ENCODE measurements at regions not wholly inside any gene's neighbourhood (a gene's known extent, or its start where the extent isn't known, plus 50 kb on each side); places are given as distances from the start of the nearest gene placed in this dataset.
"Not testable (repeated sequence)": the region's sequence is repeated elsewhere in the genome, so short reads cannot be mapped to it uniquely, and the experiment has no call there.

DNA sequence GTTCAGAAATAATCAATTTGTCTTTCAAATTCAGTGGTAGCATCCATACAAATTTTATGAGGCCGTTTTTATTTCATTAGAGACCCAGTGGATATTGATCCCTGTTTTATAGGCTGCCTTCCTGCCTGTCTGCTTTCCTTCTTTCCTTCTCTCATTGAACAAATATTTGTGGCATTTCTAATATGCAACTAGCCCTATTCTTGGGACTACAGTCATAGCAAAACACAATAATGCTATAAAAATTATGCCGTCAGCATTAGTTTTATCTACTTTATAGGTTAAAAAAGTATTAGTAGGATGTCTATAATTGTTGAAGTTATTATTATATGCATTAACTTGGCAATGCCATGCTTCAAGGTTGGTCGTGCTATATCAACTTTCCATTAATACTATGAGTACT, 2037.8 kb upstream of the LRRTM1 start:
- TF ChIP-seq, protein P1, sequence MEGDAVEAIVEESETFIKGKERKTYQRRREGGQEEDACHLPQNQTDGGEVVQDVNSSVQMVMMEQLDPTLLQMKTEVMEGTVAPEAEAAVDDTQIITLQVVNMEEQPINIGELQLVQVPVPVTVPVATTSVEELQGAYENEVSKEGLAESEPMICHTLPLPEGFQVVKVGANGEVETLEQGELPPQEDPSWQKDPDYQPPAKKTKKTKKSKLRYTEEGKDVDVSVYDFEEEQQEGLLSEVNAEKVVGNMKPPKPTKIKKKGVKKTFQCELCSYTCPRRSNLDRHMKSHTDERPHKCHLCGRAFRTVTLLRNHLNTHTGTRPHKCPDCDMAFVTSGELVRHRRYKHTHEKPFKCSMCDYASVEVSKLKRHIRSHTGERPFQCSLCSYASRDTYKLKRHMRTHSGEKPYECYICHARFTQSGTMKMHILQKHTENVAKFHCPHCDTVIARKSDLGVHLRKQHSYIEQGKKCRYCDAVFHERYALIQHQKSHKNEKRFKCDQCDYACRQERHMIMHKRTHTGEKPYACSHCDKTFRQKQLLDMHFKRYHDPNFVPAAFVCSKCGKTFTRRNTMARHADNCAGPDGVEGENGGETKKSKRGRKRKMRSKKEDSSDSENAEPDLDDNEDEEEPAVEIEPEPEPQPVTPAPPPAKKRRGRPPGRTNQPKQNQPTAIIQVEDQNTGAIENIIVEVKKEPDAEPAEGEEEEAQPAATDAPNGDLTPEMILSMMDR (IDR thresholded peaks at IDR 0.05) = no peak
- no peak overlapping the region for H3K27ac ChIP-seq
- H3K4me3 ChIP-seq = no peak overlapping the region
- DNase-seq (ENCODE audit: low spot score) = no peak

DNA sequence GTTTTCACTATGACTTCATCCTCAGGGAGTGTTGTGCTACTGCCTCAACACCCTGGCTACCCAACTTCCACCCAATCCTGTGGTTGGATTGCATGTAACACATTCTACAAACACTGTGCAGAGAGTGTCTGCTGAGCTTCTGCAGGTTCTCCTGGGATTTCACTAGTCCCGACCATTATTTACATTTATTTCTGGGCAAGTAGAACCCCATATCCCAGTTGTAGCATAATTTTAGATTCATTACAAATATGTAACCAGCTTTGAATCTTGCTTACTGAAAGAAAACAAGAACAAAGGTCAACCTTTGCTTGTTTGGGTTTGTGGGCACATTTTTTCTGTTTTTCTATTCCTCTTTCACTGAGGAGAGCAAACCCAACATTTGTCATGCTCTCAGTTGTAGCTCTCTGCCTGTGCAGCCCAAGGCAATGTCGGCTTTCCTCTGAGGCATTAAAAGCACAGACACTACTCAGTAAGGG, 2036.1 kb upstream of the LRRTM1 start:
- TF ChIP-seq, protein P1 (IDR thresholded peaks at IDR 0.05) = no peak
- no peak overlapping the region for H3K27ac ChIP-seq
- H3K4me3 ChIP-seq = no peak overlapping the region
- no peak for DNase-seq (ENCODE audit: low spot score)

DNA sequence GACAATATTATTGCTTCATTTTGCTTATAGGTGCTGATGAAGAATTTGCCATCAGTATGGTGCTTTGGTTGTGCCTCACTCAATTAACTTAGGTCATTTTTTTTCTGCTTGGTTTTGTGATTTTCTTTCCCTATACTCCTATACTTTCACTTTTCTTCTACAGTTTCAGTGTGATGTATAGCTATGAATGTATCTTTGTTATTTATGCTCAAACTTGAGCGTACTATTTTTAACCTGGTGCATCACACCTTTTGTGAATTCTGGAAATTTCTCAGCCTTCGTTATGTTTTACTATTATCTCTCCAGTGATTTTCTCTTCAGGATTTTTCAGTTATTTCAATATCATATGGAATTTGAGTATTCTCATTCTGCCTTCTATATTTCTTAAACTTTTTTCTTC, 2035.3 kb upstream of the LRRTM1 start:
- TF ChIP-seq, protein P1 (IDR thresholded peaks at IDR 0.05) = no peak
- Histone ChIP-seq H3K4me3 (no peak overlapping the region), H3K27ac (no peak overlapping the region)
- DNase-seq (ENCODE audit: low spot score) = no peak

DNA sequence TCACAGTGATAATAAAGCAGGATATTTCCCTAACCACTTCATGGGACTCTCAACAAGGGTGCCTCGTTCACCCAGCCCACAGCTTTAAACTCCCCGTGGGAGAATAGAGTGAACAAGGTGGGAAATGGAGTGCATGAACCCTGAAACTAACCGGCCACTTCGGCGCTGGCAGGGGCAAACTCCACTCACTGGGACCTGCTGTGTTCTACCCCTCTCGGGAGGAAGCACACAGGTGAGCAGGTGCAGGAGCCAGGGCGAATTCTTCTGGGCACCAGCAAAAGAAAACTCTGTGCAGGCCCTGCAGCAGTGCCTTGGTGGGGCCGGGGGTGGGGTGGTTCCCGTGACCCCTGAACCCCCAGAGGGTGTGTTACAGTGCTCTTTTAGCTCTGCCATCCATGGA, 2029.1 kb upstream of the LRRTM1 start:
- TF ChIP-seq, protein P1 (IDR thresholded peaks at IDR 0.05) = no peak
- Histone ChIP-seq H3K4me3 (no peak overlapping the region), H3K27ac (no peak overlapping the region)
- DNase-seq (ENCODE audit: low spot score) = no peak

DNA sequence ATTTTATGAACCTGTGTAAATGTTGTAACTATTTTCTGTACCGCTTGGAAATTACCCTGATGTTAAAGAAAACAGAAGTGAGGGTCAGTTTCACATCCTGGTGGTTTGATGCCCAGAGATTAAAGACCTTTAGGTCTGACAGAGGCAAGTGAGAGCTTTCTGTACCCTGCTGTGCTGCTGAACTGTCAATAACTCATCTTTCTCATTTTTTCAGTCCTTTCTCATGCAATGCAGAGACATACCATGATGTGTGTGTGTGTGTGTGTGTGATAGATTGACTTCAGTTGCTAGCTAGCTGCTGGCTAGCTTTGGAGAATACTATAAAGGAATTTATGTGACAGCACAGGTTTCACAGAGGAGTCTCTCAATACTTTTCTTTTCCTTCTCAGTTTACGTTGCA, 2025.6 kb upstream of the LRRTM1 start:
- H3K27ac ChIP-seq = no peak overlapping the region
- DNase-seq (ENCODE audit: low spot score) = no peak
- TF ChIP-seq, protein P1 (IDR thresholded peaks at IDR 0.05) = no peak

DNA sequence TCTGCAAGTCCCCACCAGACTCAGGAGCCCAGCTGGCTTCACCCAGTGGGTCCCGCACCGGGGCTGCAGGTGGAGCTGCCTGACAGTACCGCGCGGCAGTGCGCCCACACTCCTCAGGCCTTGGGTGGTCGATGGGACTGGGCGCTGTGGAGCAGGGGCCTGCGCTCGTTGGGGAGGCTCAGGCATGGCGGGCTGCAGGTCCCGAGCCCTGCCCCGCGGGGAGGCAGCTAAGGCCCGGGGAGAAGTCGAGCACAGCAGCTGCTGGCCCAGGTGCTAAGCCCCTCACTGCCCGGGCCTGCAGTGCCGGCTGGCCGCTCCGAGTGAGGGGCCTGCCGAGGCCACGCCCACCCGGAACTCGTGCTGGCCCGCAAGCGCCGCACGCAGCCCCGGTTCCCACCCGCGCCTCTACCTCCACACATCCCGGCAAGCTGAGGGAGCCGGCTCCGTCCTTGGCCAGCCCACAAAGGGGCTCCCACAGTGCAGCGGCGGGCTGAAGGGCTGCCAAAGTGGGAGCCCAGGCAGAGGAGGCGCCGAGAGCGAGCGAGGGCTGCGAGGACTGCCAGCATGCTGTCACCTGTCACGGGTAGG, 2021.7 kb upstream of the LRRTM1 start:
- DNase-seq (ENCODE audit: low spot score); H3K4me3 ChIP-seq; H3K27ac ChIP-seq: not testable (repeated sequence)

More for the DNA sequence above, 2025.6 kb upstream of the LRRTM1 start:
- no peak overlapping the region for H3K4me3 ChIP-seq

DNA sequence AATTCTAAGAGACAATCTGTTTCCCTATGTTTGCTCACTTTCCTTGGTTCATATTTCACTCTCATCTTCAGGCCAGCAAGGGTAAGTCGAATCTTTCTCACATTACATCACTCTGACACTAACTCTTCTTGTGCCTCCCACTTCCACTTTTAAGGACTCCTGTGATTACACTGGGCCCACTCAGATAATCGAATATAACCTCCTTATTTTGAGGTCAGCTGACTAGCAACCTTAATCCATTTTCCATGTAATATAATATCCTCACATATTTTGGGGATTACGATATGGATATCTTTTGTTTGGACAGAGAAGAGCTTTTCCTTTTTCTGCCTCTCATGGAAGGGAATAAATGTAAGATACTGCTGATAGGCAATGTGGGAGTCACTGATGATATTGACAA, 2015.7 kb upstream of the LRRTM1 start:
- no peak overlapping the region for H3K27ac ChIP-seq
- H3K4me3 ChIP-seq = no peak overlapping the region
- TF ChIP-seq, protein P1 (IDR thresholded peaks at IDR 0.05) = no peak
- DNase-seq (ENCODE audit: low spot score) = no peak

Measured in coronary artery (tissue), 2 donors.